ENCODE measurements at regions not wholly inside any gene's neighbourhood (a gene's known extent, or its start where the extent isn't known, plus 50 kb on each side); places are given as distances from the start of the nearest gene placed in this dataset.

GRCh38 chr3:3579658-3580057 is 219.6 kb upstream of the LRRN1 start:
- no peak for TF ChIP-seq SUZ12 (IDR thresholded peaks at IDR 0.05)
- TF ChIP-seq SP1 (IDR thresholded peaks at IDR 0.05) = no peak
- no peak for TF ChIP-seq NFRKB (IDR thresholded peaks at IDR 0.05)
- TF ChIP-seq BHLHE40 (IDR thresholded peaks at IDR 0.05; ENCODE audit: borderline replicate concordance) = no peak
- no peak for TF ChIP-seq FOXA1 (IDR thresholded peaks at IDR 0.05)
- TF ChIP-seq ZNF384 (IDR thresholded peaks at IDR 0.05) = no peak
- TF ChIP-seq FOXM1 (IDR thresholded peaks at IDR 0.05; ENCODE audit: borderline replicate concordance) = no peak
- no peak for TF ChIP-seq HDGF (IDR thresholded peaks at IDR 0.05; ENCODE audit: borderline replicate concordance)
- TF ChIP-seq FOXK2 (IDR thresholded peaks at IDR 0.05) = no peak
- TF ChIP-seq LEF1 (IDR thresholded peaks at IDR 0.05; ENCODE audit: borderline replicate concordance) = no peak
- TF ChIP-seq, protein P1, sequence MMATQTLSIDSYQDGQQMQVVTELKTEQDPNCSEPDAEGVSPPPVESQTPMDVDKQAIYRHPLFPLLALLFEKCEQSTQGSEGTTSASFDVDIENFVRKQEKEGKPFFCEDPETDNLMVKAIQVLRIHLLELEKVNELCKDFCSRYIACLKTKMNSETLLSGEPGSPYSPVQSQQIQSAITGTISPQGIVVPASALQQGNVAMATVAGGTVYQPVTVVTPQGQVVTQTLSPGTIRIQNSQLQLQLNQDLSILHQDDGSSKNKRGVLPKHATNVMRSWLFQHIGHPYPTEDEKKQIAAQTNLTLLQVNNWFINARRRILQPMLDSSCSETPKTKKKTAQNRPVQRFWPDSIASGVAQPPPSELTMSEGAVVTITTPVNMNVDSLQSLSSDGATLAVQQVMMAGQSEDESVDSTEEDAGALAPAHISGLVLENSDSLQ (IDR thresholded peaks at IDR 0.05) = no peak
- TF ChIP-seq CTBP1 (IDR thresholded peaks at IDR 0.05; ENCODE audit: borderline replicate concordance) = no peak
- no peak for TF ChIP-seq ELF4 (IDR thresholded peaks at IDR 0.05)
- TF ChIP-seq TARDBP (IDR thresholded peaks at IDR 0.05) = no peak
